ENCODE measurements at regions not wholly inside any gene's neighbourhood (a gene's known extent, or its start where the extent isn't known, plus 50 kb on each side); places are given as distances from the start of the nearest gene placed in this dataset.

- in situ Hi-C loops (cut with HindIII; ENCODE audit: low pct_unique_long_range_greater_than_20kb, low sequenced_read_pairs) = no loop called here
- no peak for DNase-seq (ENCODE audit: low read depth, low spot score)
Measured at GRCh38 chr4:146041139-146042004, 102.7 kb upstream of the ZNF827 start.

- in situ Hi-C loops (cut with HindIII; ENCODE audit: low pct_unique_long_range_greater_than_20kb, low sequenced_read_pairs) = no loop called here
- peak; percentile 23 for DNase-seq (ENCODE audit: low read depth, low spot score)
Measured at GRCh38 chr4:146040623-146041022, 102.0 kb upstream of the ZNF827 start.

- in situ Hi-C loops (cut with HindIII; ENCODE audit: low pct_unique_long_range_greater_than_20kb, low sequenced_read_pairs) = no loop called here
- no peak for DNase-seq (ENCODE audit: low read depth, low spot score)
Measured at GRCh38 chr4:146033149-146033548, 94.5 kb upstream of the ZNF827 start.

- no peak for DNase-seq (ENCODE audit: low read depth, low spot score)
- in situ Hi-C loops (cut with HindIII; ENCODE audit: low pct_unique_long_range_greater_than_20kb, low sequenced_read_pairs) = no loop called here
Measured at GRCh38 chr4:146032234-146032860, 93.7 kb upstream of the ZNF827 start.

- no peak for DNase-seq (ENCODE audit: low read depth, low spot score)
- in situ Hi-C loops (cut with HindIII; ENCODE audit: low pct_unique_long_range_greater_than_20kb, low sequenced_read_pairs) = no loop called here
Measured at GRCh38 chr4:146029939-146030710, 91.5 kb upstream of the ZNF827 start.

GRCh38 chr4:146029147-146029546, 90.5 kb upstream of the ZNF827 start:
- in situ Hi-C loops (cut with HindIII; ENCODE audit: low pct_unique_long_range_greater_than_20kb, low sequenced_read_pairs) = no loop called here
- DNase-seq (ENCODE audit: low read depth, low spot score) = no peak

GRCh38 chr4:146027761-146028160, 89.1 kb upstream of the ZNF827 start:
- DNase-seq (ENCODE audit: low read depth, low spot score) = no peak
- in situ Hi-C loops (cut with HindIII; ENCODE audit: low pct_unique_long_range_greater_than_20kb, low sequenced_read_pairs) = no loop called here

GRCh38 chr4:146023334-146023967, 84.8 kb upstream of the ZNF827 start:
- DNase-seq (ENCODE audit: low read depth, low spot score) = no peak
- in situ Hi-C loops (cut with HindIII; ENCODE audit: low pct_unique_long_range_greater_than_20kb, low sequenced_read_pairs) = no loop called here

GRCh38 chr4:146022541-146022940, 83.9 kb upstream of the ZNF827 start:
- no peak for DNase-seq (ENCODE audit: low read depth, low spot score)
- in situ Hi-C loops (cut with HindIII; ENCODE audit: low pct_unique_long_range_greater_than_20kb, low sequenced_read_pairs) = no loop called here

GRCh38 chr4:146018247-146018646, 79.6 kb upstream of the ZNF827 start:
- in situ Hi-C loops (cut with HindIII; ENCODE audit: low pct_unique_long_range_greater_than_20kb, low sequenced_read_pairs) = no loop called here
- DNase-seq (ENCODE audit: low read depth, low spot score) = no peak

GRCh38 chr4:146004730-146005129, 66.1 kb upstream of the ZNF827 start:
- no peak for DNase-seq (ENCODE audit: low read depth, low spot score)
- in situ Hi-C loops (cut with HindIII; ENCODE audit: low pct_unique_long_range_greater_than_20kb, low sequenced_read_pairs) = no loop called here

GRCh38 chr4:145988628-145989027, 50.0 kb upstream of the ZNF827 start:
- no peak for DNase-seq (ENCODE audit: low read depth, low spot score)
- in situ Hi-C loops (cut with HindIII; ENCODE audit: low pct_unique_long_range_greater_than_20kb, low sequenced_read_pairs) = no loop called here

All from SK-MEL-5 (cell line).